ENCODE measurements at regions not wholly inside any gene's neighbourhood (a gene's known extent, or its start where the extent isn't known, plus 50 kb on each side); places are given as distances from the start of the nearest gene placed in this dataset.

- TF ChIP-seq EZH2 (IDR thresholded peaks at IDR 0.05; ENCODE audit: borderline replicate concordance, low read depth, low read length, severe bottlenecking) (no peak), POLR2AphosphoS5 (IDR thresholded peaks at IDR 0.05; ENCODE audit: insufficient read depth, low read depth, low read length) (no peak), POLR2A (IDR thresholded peaks at IDR 0.05; ENCODE audit: low read depth, low read length) (no peak), MYC (IDR thresholded peaks at IDR 0.05; ENCODE audit: low read depth, low read length) (no peak), JUN (IDR thresholded peaks at IDR 0.05; ENCODE audit: borderline replicate concordance, insufficient read depth, insufficient read length, low read depth) (no peak)
- TF ChIP-seq, protein P1, sequence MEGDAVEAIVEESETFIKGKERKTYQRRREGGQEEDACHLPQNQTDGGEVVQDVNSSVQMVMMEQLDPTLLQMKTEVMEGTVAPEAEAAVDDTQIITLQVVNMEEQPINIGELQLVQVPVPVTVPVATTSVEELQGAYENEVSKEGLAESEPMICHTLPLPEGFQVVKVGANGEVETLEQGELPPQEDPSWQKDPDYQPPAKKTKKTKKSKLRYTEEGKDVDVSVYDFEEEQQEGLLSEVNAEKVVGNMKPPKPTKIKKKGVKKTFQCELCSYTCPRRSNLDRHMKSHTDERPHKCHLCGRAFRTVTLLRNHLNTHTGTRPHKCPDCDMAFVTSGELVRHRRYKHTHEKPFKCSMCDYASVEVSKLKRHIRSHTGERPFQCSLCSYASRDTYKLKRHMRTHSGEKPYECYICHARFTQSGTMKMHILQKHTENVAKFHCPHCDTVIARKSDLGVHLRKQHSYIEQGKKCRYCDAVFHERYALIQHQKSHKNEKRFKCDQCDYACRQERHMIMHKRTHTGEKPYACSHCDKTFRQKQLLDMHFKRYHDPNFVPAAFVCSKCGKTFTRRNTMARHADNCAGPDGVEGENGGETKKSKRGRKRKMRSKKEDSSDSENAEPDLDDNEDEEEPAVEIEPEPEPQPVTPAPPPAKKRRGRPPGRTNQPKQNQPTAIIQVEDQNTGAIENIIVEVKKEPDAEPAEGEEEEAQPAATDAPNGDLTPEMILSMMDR (IDR thresholded peaks at IDR 0.05; ENCODE audit: extremely low read depth in 1 of 2, insufficient read depth in 1 of 2, low read depth in 1 of 2, low read length in 2 of 2), result no peak
Measured at GRCh38 chr15:96473556-96473955, 143.1 kb downstream of the NR2F2 start.

All from endothelial cell of umbilical vein (primary cell).